ELR (cell line): ENCODE measurements at regions not wholly inside any gene's neighbourhood (a gene's known extent, or its start where the extent isn't known, plus 50 kb on each side); places are given as distances from the start of the nearest gene placed in this dataset.
"Not testable (repeated sequence)": the region's sequence is repeated elsewhere in the genome, so short reads cannot be mapped to it uniquely, and the experiment has no call there.

ENCODE experiments used
- DNase-seq: peaks from one replicate; pipeline ENCODE4 v3.0.0-alpha.2; 2015; ENCODE audit warnings: low read depth

DNA sequence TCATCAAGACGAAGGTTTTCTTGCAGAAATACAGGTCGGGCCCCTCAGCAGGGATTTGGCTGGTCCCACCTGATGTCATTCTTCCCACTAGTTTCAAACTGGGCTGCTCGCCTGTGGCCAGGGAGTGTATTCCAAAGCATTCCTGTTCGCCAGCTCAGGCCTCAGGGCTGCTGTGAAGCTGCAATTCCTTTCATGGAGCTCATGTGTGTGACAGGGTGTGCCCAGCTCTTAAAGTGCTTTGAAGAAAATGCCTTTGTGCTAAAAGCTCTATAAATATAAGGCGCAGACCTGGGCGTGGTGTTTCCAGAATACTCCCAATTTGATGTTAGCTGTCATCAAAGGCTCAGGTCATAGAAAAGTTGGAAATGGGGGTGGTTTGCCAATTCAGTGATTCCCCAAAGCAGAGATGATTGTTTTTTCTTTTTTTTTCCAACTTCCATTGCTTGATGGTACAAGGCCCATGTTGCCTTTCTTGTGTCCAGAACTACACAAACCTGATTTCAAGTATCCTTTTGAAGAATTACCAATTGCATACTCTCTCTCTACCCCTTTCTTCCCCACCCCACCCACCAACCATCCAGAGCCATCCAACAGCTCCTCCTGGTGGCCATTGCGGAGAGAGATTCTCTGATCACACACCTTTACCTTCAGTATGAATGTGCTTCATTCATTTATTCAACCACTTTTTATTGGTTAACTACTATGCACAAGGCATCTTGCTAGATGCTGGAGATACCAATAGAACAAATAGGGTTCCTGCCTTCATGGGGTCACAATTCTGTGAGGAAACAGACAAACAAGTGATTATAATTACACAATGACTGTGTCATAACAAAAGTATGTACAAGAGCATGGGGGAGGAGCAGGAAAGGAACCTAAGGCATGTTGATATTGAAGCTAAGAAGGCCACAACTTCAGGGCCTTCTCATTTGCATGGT is 297.3 kb upstream of the LYZL1 start:
- peak; percentile 48 for DNase-seq

DNA sequence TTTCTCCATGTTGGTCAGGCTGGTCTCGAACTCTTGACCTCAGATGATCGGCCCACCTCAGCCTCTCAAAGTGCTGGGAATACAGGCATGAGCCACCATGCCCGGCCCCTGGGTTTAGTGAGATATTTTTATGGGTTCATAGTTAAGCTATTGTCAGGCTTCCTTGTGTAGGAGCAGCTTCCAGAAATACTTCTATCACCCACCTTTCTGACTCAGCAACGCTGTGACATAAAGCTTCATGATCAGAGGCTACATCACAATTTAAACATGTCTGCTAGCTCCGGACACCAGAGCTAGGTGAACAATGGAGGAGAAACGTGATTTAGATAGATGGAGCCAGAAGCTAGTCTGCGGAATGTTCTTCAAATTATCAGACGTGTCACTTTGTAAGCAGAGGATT is 295.8 kb upstream of the LYZL1 start:
- DNase-seq, result no peak

DNA sequence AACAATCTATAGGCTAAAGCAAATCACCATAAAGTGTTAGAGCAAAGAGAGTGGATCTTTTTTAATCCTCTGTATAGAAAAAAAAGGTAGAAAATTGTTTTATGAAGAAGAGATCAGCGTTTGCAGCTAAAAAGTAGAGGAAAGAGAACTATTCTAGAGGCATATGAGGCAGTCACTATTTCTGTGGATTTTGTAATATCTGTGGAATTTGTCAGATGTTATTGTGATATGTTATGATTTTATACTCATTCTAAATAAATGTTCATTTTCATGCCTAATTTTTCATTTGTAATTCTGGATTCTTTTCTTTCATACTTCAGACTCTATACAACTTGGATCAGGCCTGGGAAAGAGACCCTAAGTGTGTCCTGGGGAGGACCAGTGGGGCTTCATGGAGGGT is 295.0 kb upstream of the LYZL1 start:
- DNase-seq, result no peak

DNA sequence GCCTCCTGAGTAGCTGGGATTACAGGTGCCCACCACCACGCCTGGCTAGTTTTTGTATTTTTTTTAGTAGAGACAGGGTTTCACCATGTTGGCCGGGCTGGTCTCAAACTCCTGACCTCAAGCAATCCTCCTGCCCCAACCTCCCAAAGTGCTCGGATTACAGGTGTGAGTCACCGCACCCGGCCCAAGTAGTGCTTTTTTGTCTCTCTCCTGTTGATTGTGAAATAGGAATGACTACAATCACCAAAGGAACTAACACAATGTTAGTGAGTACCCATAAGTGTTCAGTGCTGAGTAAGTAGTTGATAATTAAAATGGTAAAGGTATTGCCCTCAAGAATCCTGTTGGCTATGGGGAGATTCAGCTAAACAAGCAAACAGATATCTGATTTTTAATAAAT is 294.1 kb upstream of the LYZL1 start:
- peak; percentile 31 for DNase-seq

DNA sequence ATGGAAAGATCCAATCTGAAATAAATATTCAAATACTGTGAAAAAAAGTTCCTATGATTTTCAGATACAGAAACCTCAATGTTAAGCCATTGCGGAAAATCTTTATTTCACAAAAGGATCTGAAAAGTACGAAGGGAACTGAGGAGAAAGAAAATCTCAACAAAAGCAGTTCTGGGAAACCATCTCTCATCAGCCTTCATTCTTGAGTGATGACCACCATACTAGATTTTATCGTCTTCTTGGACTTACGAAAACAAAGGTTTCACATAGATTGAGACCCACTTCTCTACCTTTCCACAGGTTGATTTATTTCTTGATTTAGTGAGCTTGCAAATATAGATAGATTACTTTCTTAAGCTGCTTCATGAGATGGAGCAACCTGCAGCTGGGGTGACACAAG is 293.4 kb upstream of the LYZL1 start:
- DNase-seq, result no peak

DNA sequence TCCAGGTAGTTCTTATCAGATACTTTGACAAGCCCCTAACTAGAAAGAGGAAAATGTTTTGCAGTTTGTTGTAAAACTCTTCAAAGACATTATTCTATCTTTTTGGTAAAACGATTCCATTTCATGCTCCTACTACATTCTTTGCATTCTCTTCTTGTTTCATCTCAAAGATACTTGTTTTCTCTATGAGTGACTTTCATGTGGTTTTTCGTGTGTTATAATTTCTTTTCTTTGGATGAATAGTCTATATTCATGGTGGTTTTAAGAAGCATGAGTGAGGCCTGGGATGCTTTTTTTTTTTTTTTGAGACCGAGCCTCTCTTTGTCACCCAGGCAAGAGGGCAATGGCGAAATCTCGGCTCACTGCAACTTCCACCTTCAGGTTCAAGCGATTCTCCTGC is 292.5 kb upstream of the LYZL1 start:
- no peak for DNase-seq

DNA sequence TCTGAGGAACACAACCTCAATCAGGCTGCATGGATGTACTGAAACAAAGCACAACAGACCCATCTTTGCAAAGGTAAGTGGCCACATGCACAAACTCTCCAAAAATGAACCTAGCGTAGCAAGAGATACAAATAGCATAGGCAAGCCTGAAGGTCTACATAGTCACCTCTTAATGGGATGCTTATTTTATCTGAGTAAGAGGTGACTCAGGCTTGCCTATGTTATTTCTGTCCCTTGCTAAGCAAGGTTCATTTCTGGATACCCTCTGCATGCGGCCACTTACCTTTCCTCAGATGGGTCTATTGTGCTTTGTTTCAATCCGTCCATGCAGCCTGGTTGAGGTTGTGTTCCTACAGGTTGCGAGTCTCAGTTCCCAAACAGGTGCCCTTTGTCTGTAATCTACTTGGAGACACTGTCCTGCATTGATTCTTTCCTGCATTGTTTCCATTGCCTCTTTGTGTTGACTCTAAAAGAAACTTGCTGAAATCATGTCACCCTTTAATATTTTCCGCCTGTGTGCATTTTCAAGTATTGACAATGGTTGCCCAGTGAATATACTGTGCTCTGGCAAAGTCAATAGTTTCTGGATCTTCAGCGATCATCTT is 291.8 kb upstream of the LYZL1 start:
- no peak for DNase-seq

DNA sequence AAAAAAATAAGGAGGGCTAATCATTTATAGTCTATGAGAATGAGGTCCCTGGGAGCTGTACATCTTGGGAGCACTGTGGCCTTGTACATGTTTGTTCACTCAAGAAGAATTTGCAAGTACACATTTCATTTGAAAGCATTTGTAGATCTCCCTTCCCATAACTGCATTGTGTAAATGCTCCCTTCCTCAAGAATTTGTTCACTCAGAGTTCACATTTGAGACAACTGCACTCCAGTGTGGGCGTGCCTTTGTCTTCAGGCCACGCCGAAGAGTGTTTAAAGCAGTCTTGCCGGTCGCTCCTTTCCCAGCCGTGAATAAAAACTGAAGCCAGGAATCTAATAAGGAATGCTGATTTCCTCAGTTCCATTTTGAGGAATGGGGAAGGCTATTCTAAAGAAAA is 291.1 kb upstream of the LYZL1 start:
- no peak for DNase-seq

DNA sequence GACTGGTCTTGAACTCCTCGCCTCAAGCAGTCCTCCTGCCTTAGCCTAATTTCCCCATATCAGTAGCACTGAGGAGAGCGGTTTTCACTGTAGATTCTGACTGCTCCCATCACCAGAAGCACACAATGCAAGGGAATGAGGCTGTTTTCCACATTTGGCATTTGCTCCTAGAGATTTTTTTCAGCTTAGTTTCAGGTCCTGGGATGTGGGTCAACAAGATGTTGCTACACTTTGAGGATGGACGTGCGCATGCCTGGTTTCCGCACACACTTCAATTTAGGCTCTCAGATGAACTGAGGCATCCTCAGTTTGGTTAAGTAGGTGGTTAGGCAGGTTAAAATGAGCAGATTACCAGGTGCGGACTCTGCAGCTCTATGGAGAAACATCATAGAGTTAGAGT is 287.1 kb upstream of the LYZL1 start:
- DNase-seq, result no peak

DNA sequence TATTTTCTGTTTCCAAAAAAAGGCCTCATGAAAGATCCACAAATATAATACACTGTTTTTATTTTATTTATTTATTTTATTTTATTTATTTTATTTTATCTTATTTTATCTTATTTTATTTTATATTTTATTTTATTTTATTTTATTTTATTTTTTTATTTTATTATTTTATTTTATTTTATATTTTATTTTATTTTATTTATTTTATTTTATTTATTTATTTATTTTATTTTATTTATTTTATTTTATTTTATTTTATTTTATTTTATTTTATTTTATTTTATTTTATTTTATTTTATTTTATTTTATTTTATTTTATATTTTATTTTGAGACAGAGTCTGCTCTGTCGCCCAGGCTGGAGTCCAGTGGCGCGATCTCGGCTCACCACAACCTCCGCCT is 285.9 kb upstream of the LYZL1 start:
- DNase-seq, result not testable (repeated sequence)

DNA sequence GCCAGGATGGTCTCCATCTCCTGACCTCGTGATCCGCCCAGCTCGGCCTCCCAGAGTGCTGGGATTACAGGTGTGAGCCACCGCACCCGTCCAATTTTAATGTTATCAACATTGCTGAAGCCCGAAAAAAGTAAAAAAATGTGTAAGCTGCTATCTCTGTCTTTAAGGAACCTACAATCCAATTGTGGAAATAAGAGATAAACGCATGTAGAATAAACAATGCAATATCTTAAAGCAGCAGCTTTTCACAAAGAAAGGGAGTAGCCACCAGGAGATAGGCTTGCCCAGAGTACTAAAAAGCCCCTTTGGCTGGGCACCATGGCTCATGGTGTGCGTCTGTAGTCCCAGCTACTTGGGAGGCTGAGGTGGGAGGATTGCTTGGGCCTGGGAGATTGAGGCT is 282.9 kb upstream of the LYZL1 start:
- no peak for DNase-seq

DNA sequence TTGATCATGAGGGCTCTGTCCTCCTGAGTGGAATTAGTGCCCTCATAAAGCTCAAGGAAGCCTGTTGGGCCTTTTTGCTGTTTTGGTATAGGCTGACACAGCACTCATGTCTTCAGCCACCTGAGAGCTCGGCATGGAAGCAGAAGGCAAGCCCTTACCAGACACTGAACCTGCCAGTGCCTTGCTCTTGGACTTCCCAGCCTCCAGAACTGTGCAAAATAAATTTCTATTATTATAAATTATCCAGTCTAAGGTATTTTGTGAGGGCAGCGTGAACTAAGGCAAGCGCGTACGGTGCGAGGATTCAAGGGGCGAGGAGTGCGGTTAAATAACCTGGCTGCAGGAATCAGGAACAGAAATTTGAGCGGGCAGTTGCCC is 281.5 kb upstream of the LYZL1 start:
- DNase-seq, result no peak

DNA sequence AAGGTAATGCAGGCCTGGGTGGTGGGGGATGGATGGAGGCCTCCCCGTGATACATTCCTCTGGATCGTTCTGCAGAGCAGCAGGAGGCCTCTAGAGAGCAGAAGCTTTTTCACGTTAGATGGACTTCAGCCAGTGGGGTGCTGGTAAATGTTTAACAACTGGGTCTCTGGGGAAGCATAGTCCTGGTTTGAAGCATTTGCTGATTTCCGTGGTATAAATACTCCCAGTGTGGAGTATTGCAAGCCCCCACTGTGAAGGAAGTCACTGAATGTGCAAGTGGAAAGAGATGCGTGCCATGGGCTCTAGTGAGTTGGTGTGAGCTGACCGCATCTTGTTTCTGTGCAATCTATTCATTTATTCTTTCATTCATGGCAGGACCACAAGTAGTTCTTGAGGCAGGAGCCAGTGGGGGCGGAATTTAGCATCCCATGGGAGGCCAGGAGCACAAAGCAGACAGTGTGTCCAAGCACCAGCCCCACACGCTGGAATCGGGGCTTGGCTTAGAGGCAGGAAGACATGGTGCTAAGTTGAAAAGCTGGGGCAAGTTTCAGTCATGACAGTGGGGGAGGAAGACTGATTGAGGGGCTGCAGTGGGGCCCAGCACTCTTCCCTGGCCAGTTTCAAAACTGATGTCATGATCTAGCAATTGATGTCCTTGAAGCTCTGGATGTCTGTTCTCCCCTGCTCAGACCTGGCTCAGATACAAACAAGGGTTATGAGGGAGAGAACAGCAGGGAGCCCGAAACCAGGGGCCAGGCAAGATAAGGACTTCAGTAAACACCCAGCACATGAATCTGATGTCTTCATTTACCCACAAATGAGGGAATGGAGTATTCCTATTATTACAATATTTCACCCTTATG is 280.9 kb upstream of the LYZL1 start:
- no peak for DNase-seq

DNA sequence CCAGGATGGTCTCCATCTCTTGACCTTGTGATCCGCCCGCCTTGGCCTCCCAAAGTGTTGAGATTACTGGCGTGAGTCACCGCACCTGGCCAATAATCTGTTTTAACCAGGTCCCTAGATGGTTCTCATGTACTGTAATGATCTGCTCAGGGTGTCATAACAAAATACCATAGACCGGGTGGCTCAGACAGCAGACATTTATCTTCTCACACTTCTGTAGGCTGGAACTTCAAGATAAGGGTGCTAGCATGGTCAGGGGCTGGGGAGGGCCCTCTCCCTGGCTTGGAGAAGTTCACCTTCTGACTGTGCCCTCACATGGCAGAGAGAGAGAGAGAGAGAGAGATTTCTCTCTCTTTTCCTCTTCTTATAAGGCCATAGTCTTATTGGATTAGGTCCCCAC is 279.4 kb upstream of the LYZL1 start:
- no peak for DNase-seq

DNA sequence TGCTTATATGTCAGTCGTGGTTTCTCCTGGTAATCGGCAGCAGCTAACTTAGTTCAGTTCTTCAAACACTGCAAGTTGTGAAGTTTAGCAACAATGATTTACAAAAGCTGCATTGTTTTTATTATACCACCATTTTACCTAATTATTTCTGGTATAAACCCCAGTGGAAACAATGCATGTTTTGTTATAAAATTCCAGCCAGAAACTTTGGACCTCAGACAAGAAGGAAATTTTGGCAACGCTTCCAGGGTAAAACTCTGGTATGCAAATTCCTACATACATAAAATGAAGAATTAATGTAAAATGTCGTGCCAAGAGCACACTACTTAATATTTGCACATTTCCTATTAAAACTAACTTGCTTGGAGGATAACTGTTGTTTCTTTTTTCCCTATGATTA is 277.4 kb upstream of the LYZL1 start:
- DNase-seq, result no peak

DNA sequence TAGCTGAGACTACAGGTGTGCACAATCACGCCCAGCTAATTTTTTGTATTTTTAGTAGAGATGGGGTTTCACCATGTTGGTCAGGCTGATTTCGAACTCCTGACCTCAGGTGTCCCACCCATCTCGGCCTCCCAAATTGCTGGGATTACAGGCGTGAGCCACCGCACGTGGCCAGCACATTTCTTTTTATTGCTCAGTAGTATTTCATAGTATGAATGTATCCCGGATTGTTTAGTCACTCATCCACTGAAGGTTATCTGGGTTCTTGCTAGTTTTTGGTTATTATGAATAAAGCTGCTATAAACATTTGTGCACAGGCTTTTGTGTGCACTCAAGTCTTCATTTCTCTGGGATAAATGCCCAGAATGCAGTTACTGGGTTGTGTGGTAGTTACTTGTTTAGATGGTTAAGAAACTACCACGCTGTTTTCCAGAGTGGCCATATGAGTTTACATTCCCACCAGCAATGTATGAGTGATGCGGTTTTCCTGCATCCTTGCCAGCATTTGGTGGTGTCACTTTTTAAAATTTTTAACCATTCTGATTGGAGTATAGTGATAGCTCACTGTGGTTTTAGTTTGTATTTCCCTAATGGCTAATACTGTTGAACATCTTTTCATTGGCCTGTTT is 275.8 kb upstream of the LYZL1 start:
- no peak for DNase-seq

DNA sequence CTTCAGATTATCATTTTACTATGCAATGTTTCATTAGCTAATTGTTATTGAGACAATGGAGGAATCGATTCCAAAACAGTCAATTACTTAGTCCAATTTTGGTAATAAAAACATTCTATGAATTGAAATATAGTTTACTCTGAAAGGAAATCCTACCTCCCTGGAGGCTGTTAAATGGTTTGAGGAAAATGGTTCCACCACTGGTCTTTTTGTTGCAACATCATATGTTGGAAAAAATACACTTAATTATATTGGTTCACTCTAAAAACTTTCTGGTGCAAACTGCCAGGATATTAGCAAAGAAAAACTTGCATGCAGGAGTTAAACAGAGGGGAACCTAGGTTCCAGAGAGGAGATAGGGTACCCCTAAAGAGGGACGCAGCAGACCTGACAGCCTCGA is 267.3 kb upstream of the LYZL1 start:
- DNase-seq, result no peak

DNA sequence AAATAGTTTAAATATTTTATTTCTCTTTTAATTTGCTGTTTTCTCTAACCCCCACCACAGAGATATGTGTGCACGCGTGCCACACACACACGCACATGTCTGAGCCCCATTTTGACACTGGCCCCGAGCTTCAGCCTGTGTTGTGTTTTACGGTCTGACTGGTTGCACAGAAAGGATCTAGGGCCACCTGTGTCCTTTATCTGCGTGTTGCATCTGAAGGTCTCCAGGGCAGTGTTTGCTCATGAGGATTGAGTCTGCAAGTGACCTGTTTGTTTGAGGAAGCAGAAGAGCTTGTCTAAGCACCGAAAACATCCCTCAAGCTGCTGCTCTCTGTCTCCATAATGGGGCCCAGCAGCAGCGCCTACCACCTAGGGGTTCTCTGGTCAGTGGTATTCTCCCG is 266.4 kb upstream of the LYZL1 start:
- no peak for DNase-seq

DNA sequence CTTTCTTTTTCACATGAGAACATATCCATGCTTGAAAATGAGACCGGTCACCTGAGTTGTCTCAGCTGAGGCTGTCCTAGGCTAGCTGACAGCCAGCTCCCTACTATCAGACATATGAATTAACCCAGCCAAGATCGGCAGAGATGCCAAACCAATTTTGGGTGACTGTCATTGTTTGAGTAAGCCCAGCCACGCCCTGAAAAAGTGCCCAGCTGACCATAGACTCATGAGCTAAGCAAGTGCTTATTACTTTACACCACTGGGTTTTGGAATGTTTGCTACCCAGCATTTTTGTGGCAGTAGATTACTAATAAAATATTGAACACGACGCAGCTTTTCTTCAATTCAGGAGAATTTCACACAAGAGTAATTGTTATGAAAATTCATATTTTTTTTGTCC is 265.2 kb upstream of the LYZL1 start:
- peak; percentile 6 for DNase-seq

DNA sequence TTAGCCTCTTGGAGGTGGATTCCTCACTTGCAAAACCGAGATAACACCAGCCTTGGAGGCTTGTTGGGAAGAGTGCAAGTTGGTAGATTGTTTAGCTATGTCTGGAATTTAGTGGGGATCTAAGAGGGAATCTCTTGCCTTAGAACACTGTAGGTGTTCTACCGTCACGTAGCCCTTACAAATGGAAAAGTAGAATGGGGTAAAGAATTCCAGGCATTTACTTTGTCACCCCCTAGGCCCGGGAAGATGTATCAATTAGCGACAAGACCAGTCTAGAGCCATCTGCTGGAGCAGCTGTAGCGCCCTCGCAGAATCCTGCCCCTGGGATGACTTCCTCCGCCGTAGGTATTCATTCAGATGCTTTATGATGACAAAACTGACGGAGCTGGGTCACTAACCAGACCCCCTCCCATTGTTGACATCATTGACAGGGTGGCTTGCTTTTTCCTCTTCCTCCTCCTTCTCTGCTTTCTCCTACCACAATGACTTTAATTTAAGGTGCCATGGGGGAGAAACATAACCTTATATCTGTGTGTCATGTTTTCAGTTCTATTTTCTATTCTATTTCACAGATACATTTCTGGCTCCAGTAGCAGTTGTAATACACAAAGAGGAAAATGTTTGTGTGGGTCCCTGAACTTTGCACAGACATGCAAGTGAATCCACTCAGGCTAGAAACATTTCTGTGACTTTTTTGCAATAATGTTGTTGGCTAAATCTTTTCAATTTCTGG is 262.6 kb upstream of the LYZL1 start:
- no peak for DNase-seq

DNA sequence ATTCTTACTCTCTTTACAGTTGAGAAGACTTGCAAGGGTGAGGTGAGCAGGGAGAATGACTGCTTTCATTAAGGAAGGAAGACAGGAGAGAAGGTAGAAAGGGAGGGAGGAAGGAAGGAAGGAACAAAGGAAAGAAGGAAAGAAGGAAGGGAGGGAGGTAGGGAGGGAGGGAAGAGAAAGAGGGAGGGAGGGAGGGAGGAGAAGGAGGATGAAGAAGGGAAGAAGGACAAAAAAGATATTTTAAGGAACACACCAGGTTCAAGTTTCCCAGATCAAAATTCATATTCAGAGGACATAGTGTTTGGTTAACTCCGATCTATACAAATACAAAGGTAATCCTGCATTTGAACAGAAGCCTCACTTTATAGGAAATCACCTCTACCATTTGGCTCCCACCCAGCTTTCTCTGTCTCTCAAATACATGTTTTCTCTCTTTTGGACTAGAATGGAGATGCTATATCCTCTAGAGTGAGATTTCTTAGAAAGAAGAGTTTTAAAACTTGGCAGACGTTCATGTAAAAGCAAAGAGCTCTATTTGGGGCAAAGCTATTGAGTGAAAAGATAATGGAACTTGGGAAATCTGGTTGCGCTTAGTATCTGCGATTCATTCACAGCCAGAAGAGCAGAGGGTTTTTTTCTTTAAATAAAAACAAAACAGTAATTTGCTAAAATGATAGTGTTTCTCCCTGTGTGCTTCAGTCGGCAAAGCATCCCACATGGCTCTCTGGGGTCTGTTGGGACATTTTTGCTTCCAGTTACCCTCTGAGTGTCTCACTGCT is 261.9 kb upstream of the LYZL1 start:
- no peak for DNase-seq
